GM19043 (cell line): ENCODE measurements at regions not wholly inside any gene's neighbourhood (a gene's known extent, or its start where the extent isn't known, plus 50 kb on each side); places are given as distances from the start of the nearest gene placed in this dataset.
"Not testable (repeated sequence)": the region's sequence is repeated elsewhere in the genome, so short reads cannot be mapped to it uniquely, and the experiment has no call there.

Experiments
- ATAC-seq: cut with Tn5 transposase; IDR thresholded peaks from one replicate; pipeline ENCODE4 v1.9.1; 2021; ENCODE audit warnings: low read depth; ENCODE audit not compliant: unreplicated experiment

GRCh38 chr13:33639626-33640080 is 178.3 kb upstream of the RFC3 start:
- ATAC-seq: peak; percentile 54

- no peak for ATAC-seq
Observed at GRCh38 chr13:33640832-33641231, 177.1 kb upstream of the RFC3 start.

GRCh38 chr13:33642374-33643065 is 175.4 kb upstream of the RFC3 start:
- no peak for ATAC-seq

- ATAC-seq: no peak
Observed at GRCh38 chr13:33644581-33645543, 173.1 kb upstream of the RFC3 start.

- ATAC-seq: no peak
Observed at GRCh38 chr13:33645591-33646554, 172.1 kb upstream of the RFC3 start.

GRCh38 chr13:33649212-33649878 is 168.6 kb upstream of the RFC3 start:
- ATAC-seq: no peak

GRCh38 chr13:33651766-33652165 is 166.2 kb upstream of the RFC3 start:
- ATAC-seq: no peak

- ATAC-seq: no peak
Observed at GRCh38 chr13:33657274-33657673, 160.7 kb upstream of the RFC3 start.

GRCh38 chr13:33659466-33659865 is 158.5 kb upstream of the RFC3 start:
- no peak for ATAC-seq

GRCh38 chr13:33659894-33660293 is 158.1 kb upstream of the RFC3 start:
- ATAC-seq: no peak

GRCh38 chr13:33662392-33662791 is 155.6 kb upstream of the RFC3 start:
- no peak for ATAC-seq

- ATAC-seq: no peak
Observed at GRCh38 chr13:33665626-33666175, 152.2 kb upstream of the RFC3 start.

- no peak for ATAC-seq
Observed at GRCh38 chr13:33671560-33671959, 146.4 kb upstream of the RFC3 start.

GRCh38 chr13:33672022-33672421 is 145.9 kb upstream of the RFC3 start:
- not testable (repeated sequence) for ATAC-seq

- no peak for ATAC-seq
Observed at GRCh38 chr13:33676045-33676989, 141.6 kb upstream of the RFC3 start.

GRCh38 chr13:33677215-33677614 is 140.7 kb upstream of the RFC3 start:
- ATAC-seq: no peak

GRCh38 chr13:33678084-33678483 is 139.9 kb upstream of the RFC3 start:
- ATAC-seq: no peak

GRCh38 chr13:33678906-33679657 is 138.9 kb upstream of the RFC3 start:
- ATAC-seq: peak; percentile 91
